ENCODE measurements at regions not wholly inside any gene's neighbourhood (a gene's known extent, or its start where the extent isn't known, plus 50 kb on each side); places are given as distances from the start of the nearest gene placed in this dataset.

- Histone ChIP-seq H3K9me3 (ENCODE audit: low read depth) (no peaks in the 10 kb centered on the region), H3K36me3 (replicated peaks; ENCODE audit: insufficient read depth, low read depth) (no peaks in the 10 kb centered on the region), H3K4me3 (no peak overlapping the region), H3K4me2 (no peak overlapping the region), H3K79me2 (no peaks in the 10 kb centered on the region), H3K27ac (no peak overlapping the region), H3K27me3 (no peaks in the 10 kb centered on the region), H2AFZ (no peak overlapping the region), H3K9me2 (replicated peaks; ENCODE audit: insufficient read depth) (no peaks in the 10 kb centered on the region), H4K20me1 (ENCODE audit: insufficient read depth, poor library complexity, severe bottlenecking) (no peaks in the 10 kb centered on the region), H3K4me1 (ENCODE audit: insufficient read depth) (no peaks in the 10 kb centered on the region)
- 91% methylated on average over 8 of the region's 8 CpGs for WGBS (ENCODE audit: low lambda C conversion rate, missing lambda C conversion rate)
- TF ChIP-seq EZH2 (IDR thresholded peaks at IDR 0.05; ENCODE audit: borderline replicate concordance) (no peak), EZH2phosphoT487 (IDR thresholded peaks at IDR 0.05; ENCODE audit: low read depth, severe bottlenecking, unreplicated experiment) (no peak), CTCF (IDR thresholded peaks at IDR 0.05; ENCODE audit: poor library complexity) (no peak)
- DNase-seq (ENCODE audit: low spot score), result no peak
Observed at GRCh38 chr2:128717758-128718710, 399.4 kb upstream of the HS6ST1 start.

GRCh38 chr2:128720080-128721022 lies 401.7 kb upstream of the HS6ST1 start:
- no peaks in the 10 kb centered on the region for H3K79me2 ChIP-seq

GRCh38 chr2:128721096-128721495 lies 402.4 kb upstream of the HS6ST1 start:
- no peak overlapping the region for H3K4me3 ChIP-seq
- H3K36me3 ChIP-seq (replicated peaks; ENCODE audit: insufficient read depth, low read depth), result no peaks in the 10 kb centered on the region
- H3K79me2 ChIP-seq, result no peaks in the 10 kb centered on the region
- H3K9me2 ChIP-seq (replicated peaks; ENCODE audit: insufficient read depth), result no peaks in the 10 kb centered on the region
- H3K27ac ChIP-seq, result no peak overlapping the region
- H3K9me3 ChIP-seq (ENCODE audit: low read depth), result no peaks in the 10 kb centered on the region
- WGBS (ENCODE audit: low lambda C conversion rate, missing lambda C conversion rate), result 95% methylated on average over 2 of the region's 2 CpGs
- no peak overlapping the region for H3K4me2 ChIP-seq
- no peaks in the 10 kb centered on the region for H3K27me3 ChIP-seq
- no peaks in the 10 kb centered on the region for H4K20me1 ChIP-seq (ENCODE audit: insufficient read depth, poor library complexity, severe bottlenecking)
- DNase-seq (ENCODE audit: low spot score), result no peak
- H2AFZ ChIP-seq, result no peak overlapping the region
- H3K4me1 ChIP-seq (ENCODE audit: insufficient read depth), result no peaks in the 10 kb centered on the region
- TF ChIP-seq EZH2phosphoT487 (IDR thresholded peaks at IDR 0.05; ENCODE audit: low read depth, severe bottlenecking, unreplicated experiment) (no peak), CTCF (IDR thresholded peaks at IDR 0.05; ENCODE audit: poor library complexity) (no peak), EZH2 (IDR thresholded peaks at IDR 0.05; ENCODE audit: borderline replicate concordance) (no peak)

More at GRCh38 chr2:128720080-128721022, 401.7 kb upstream of the HS6ST1 start:
- no peaks in the 10 kb centered on the region for H3K9me3 ChIP-seq (ENCODE audit: low read depth)
- H3K4me2 ChIP-seq, result no peak overlapping the region
- 92% methylated on average over 4 of the region's 4 CpGs for WGBS (ENCODE audit: low lambda C conversion rate, missing lambda C conversion rate)
- H4K20me1 ChIP-seq (ENCODE audit: insufficient read depth, poor library complexity, severe bottlenecking), result no peaks in the 10 kb centered on the region
- no peak overlapping the region for H3K4me3 ChIP-seq
- H3K36me3 ChIP-seq (replicated peaks; ENCODE audit: insufficient read depth, low read depth), result no peaks in the 10 kb centered on the region
- H3K9me2 ChIP-seq (replicated peaks; ENCODE audit: insufficient read depth), result no peaks in the 10 kb centered on the region
- H3K27me3 ChIP-seq, result no peaks in the 10 kb centered on the region
- DNase-seq (ENCODE audit: low spot score), result no peak
- H2AFZ ChIP-seq, result no peak overlapping the region
- H3K27ac ChIP-seq, result no peak overlapping the region
- H3K4me1 ChIP-seq (ENCODE audit: insufficient read depth), result no peaks in the 10 kb centered on the region
- TF ChIP-seq EZH2 (IDR thresholded peaks at IDR 0.05; ENCODE audit: borderline replicate concordance), result no peak
